HepG2 (cell line): ENCODE measurements at regions not wholly inside any gene's neighbourhood (a gene's known extent, or its start where the extent isn't known, plus 50 kb on each side); places are given as distances from the start of the nearest gene placed in this dataset.

Source experiments
- ATAC-seq: fragments of 200-7000 bp; cut with Tn5 transposase; 3 replicates; pipeline ENCODE4 v1.9.1; 2020; ENCODE audit warnings: mild to moderate bottlenecking, moderate library complexity
- BruUV-seq: library from RNA; stranded (reverse); fragments of 400-500 nt; replicated peaks from 2 replicates; lab custom pipeline; 2021; lab: Mats Ljungman, UMichigan
- CTCF ChIA-PET: fragments of 300-600 bp; formaldehyde crosslinking; extraction: SDS; loops from one replicate; lab custom pipeline; 2021; ENCODE audit warnings: low total read pairs, inconsistent platforms, low intra/inter-chr PET ratio; lab: Yijun Ruan, JAX
- POLR2A ChIA-PET: fragments of 350-600 bp; sonication (Branson Sonifier 250); formaldehyde crosslinking; loops from one replicate; lab custom pipeline; 2020; ENCODE audit warnings: antibody characterized with exemption, inconsistent platforms; lab: Yijun Ruan, JAX
- DNase-seq: peaks from one replicate; pipeline ENCODE4 v3.0.0-alpha.2; 2015; ENCODE audit warnings: low spot score
- FAIRE-seq: peaks from 3 replicates; lab custom pipeline; 2011; peaks lifted over from hg19 to GRCh38; lab: Jason Lieb, UNC
- H2AFZ ChIP-seq: one replicate; pipeline ENCODE4 v1.6.1; 2011; ENCODE audit warnings: low read length, inconsistent platforms
- H3K27ac ChIP-seq: fragments of 300-600 bp; 3 replicates; pipeline ENCODE4 v1.8.0; 2011; ENCODE audit warnings: mixed run types, mild to moderate bottlenecking, mixed read lengths, low read length, inconsistent platforms; ENCODE audit not compliant: insufficient read depth; ENCODE audit errors: extremely low read length
- H3K27me3 ChIP-seq, 2 experiments: fragments of 200-600 bp in 1 of 2; 2 replicates in 1 of 2; 3 replicates in 1 of 2; pipeline versions ENCODE4 v1.6.0 to v1.8.0; 2011; ENCODE audit warnings: low read length in 2 of 2, mild to moderate bottlenecking in 2 of 2, moderate library complexity in 2 of 2, inconsistent platforms in 1 of 2; ENCODE audit not compliant: insufficient read depth in 2 of 2, control insufficient read depth in 1 of 2
- H3K36me3 ChIP-seq, 2 experiments: fragments of 200-600 bp in 1 of 2; replicated peaks in 1 of 2; 2 replicates in 1 of 2; 3 replicates in 1 of 2; pipeline versions ENCODE4 v1.5.1 to v1.8.0; 2011; ENCODE audit warnings: low read length in 2 of 2, inconsistent platforms in 1 of 2; ENCODE audit not compliant: insufficient read depth in 2 of 2, control insufficient read depth in 1 of 2
- H3K4me1 ChIP-seq: 2 replicates; pipeline ENCODE4 v1.5.1; 2012; ENCODE audit warnings: low read length, inconsistent platforms; ENCODE audit not compliant: insufficient read depth
- H3K4me2 ChIP-seq: 2 replicates; pipeline ENCODE4 v1.6.0; 2011; ENCODE audit warnings: low read depth, low read length, inconsistent platforms
- H3K4me3 ChIP-seq, 3 experiments: fragments of 200-600 bp in 1 of 3; sonication (generic), shearing (Covaris generic) in 1 of 3; replicated peaks in 1 of 3; 2 replicates each; pipeline ENCODE4 v1.5.1; 2011 to 2016; ENCODE audit warnings: low read length in 3 of 3, inconsistent platforms in 2 of 3, low read depth in 2 of 3, mild to moderate bottlenecking in 2 of 3, control low read depth in 1 of 3, mixed read lengths in 1 of 3; ENCODE audit not compliant: insufficient read depth in 1 of 3
- H3K79me2 ChIP-seq: one replicate; pipeline ENCODE4 v1.6.1; 2011; ENCODE audit warnings: low read length, inconsistent platforms; ENCODE audit not compliant: insufficient read depth
- H3K9ac ChIP-seq: 2 replicates; pipeline ENCODE4 v1.6.0; 2011; ENCODE audit warnings: mild to moderate bottlenecking, low read depth, low read length, inconsistent platforms; ENCODE audit not compliant: insufficient read depth
- H3K9me3 ChIP-seq: 2 replicates; pipeline ENCODE4 v1.5.1; 2012; ENCODE audit warnings: mild to moderate bottlenecking, low read length
- H4K20me1 ChIP-seq: 2 replicates; pipeline ENCODE4 v1.6.0; 2011; ENCODE audit warnings: inconsistent platforms, mild to moderate bottlenecking, low read length, moderate library complexity; ENCODE audit not compliant: insufficient read depth
- BRF2 ChIP-seq: sonication (generic); formaldehyde crosslinking; IDR thresholded peaks from 2 replicates; pipeline ENCODE4 v1.8.1; 2022; ENCODE audit warnings: mild to moderate bottlenecking, missing genetic modification reagents
- DPF2 ChIP-seq: sonication (generic); formaldehyde crosslinking; IDR thresholded peaks from 2 replicates; pipeline ENCODE4 v1.4.0; 2020; ENCODE audit warnings: mild to moderate bottlenecking, low read depth, missing genetic modification reagents, borderline replicate concordance
- MAZ ChIP-seq, 2 experiments: sonication (generic) in 1 of 2; formaldehyde crosslinking in 1 of 2; IDR thresholded peaks; 2 replicates each; pipeline versions ENCODE4 v1.5.0 to v1.6.1; 2012 to 2020; ENCODE audit warnings: low read depth in 2 of 2, mild to moderate bottlenecking in 2 of 2, borderline replicate concordance in 1 of 2, improper control_type of control experiment in 1 of 2, low read length in 1 of 2, missing genetic modification reagents in 1 of 2, moderate library complexity in 1 of 2
- RCOR2 ChIP-seq: IDR thresholded peaks from 2 replicates; pipeline ENCODE4 v1.6.1; 2016; ENCODE audit warnings: missing biosample characterization, missing genetic modification reagents
- RFX5 ChIP-seq: IDR thresholded peaks from 2 replicates; pipeline ENCODE4 v1.6.1; 2011; ENCODE audit warnings: low read depth, low read length, improper control_type of control experiment
- SOX13 ChIP-seq, 3 experiments: fragments of 450-650 bp in 1 of 3; sonication (generic) in 1 of 3; formaldehyde crosslinking in 1 of 3; IDR thresholded peaks in 2 of 3; conservative IDR thresholded peaks in 1 of 3; 2 replicates each; pipeline versions ENCODE4 v1.5.0 to v1.6.1; 2016 to 2020; ENCODE audit warnings: antibody characterized with exemption in 1 of 3, mild to moderate bottlenecking in 1 of 3, missing compliant biosample characterization in 1 of 3, missing genetic modification reagents in 1 of 3, moderate library complexity in 1 of 3
- SP5 ChIP-seq: IDR thresholded peaks from 2 replicates; pipeline ENCODE4 v1.6.1; 2016; ENCODE audit warnings: low read depth, borderline replicate concordance
- ZBTB39 ChIP-seq: sonication (generic); formaldehyde crosslinking; IDR thresholded peaks from 2 replicates; pipeline ENCODE4 v1.5.0; 2020; ENCODE audit warnings: missing genetic modification reagents
- ZNF12 ChIP-seq: sonication (generic); formaldehyde crosslinking; IDR thresholded peaks from 2 replicates; pipeline ENCODE4 v1.5.0; 2020; ENCODE audit warnings: missing genetic modification reagents
- ZNF24 ChIP-seq: fragments of 450-650 bp; IDR thresholded peaks from 2 replicates; pipeline ENCODE4 v1.6.1; 2017; ENCODE audit warnings: antibody characterized with exemption, mild to moderate bottlenecking
- ZNF317 ChIP-seq: sonication (generic); formaldehyde crosslinking; IDR thresholded peaks from 2 replicates; pipeline ENCODE4 v1.5.0; 2020; ENCODE audit warnings: mild to moderate bottlenecking, missing genetic modification reagents
- ZNF670 ChIP-seq: sonication (generic); formaldehyde crosslinking; IDR thresholded peaks from 2 replicates; pipeline ENCODE4 v1.8.0; 2022; ENCODE audit warnings: mild to moderate bottlenecking, missing genetic modification reagents, borderline replicate concordance
- WGBS: methylation state at CpG from one replicate; pipeline ENCODE4 v1.1.6; 2017; ENCODE audit warnings: low lambda C conversion rate; 5-methylcytosine and 5-hydroxymethylcytosine counted together
- in situ Hi-C: cut with HindIII; loops from 2 replicates; pipeline ENCODE4 v1.10.0; 2017; ENCODE audit warnings: low pct_unique_long_range_greater_than_20kb; ENCODE audit not compliant: extremely low pct_ligation_motif_present
- intact Hi-C: fragments of 100-400 bp; cut with micrococcal nuclease; formaldehyde crosslinking; loops from one replicate; pipeline ENCODE4 v1.10.0; 2022; ENCODE audit not compliant: unreplicated experiment
- TF ChIP-seq, protein P1 (sequence below): IDR thresholded peaks from 2 replicates; pipeline ENCODE4 v1.6.1; 2012; ENCODE audit warnings: inconsistent platforms
- TF ChIP-seq, protein P2 (sequence below): sonication (generic); formaldehyde crosslinking; IDR thresholded peaks from 2 replicates; pipeline ENCODE4 v1.8.1; 2023; ENCODE audit warnings: mild to moderate bottlenecking, inconsistent platforms, moderate library complexity, missing genetic modification reagents, borderline replicate concordance

DNA sequence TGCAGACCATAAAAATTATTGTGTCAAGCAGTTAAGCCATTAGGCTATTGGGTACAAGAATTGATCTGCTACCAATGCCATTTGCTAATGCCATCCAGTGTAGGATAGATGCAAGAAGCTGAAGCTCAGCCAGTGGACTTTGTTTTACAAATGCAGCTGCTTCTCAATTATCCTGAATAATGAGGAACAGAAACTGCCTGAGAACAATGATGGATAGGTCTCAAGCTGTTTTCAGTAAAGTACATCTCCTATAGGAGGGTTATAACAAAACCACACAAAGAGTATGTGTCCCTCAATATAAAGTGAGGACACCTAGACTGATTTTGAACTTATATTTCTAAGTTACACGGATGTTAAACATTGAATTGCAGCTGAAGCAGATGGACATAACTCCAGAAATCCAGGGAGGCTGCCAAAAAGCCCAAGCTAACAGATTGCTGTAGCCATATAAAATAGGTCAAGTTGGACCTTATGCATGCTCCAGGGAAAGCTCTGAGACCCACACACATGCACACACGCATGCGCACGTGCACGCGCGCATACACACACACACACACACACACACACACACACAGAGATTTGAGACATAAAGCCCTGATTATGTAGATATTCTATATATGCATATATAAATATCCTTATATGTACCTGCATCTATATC is 482.7 kb upstream of the CD180 start:
- H3K4me2 ChIP-seq, result no peak overlapping the region
- no peak overlapping the region for H3K4me3 ChIP-seq
- ChIA-PET CTCF (no interaction called here), POLR2A (no interaction called here)
- FAIRE-seq (no peak), DNase-seq (no peak), ATAC-seq (no peak)
- WGBS, result 75% methylated on average over 7 of the region's 7 CpGs
- no peak overlapping the region for H3K9ac ChIP-seq
- H3K27ac ChIP-seq, result no peak overlapping the region
- no peaks in the 10 kb centered on the region for H3K9me3 ChIP-seq
- no peaks in the 10 kb centered on the region for H3K4me1 ChIP-seq
- no peaks in the 10 kb centered on the region for H3K27me3 ChIP-seq
- intact Hi-C loops, result no loop called here
- no TSS peak for BruUV-seq
- no peaks in the 10 kb centered on the region for H3K36me3 ChIP-seq
- no peak overlapping the region for H2AFZ ChIP-seq
- no peaks in the 10 kb centered on the region for H3K79me2 ChIP-seq
- H4K20me1 ChIP-seq, result no peaks in the 10 kb centered on the region
- TF ChIP-seq ZNF12 (CRISPR knock-in tag) (no peak), ZNF317 (CRISPR knock-in tag) (no peak), DPF2 (CRISPR knock-in tag) (no peak), RCOR2 (no peak), SOX13 (IDR thresholded peaks at IDR 0.05) (no peak), SOX13 (CRISPR knock-in tag; conservative IDR thresholded peaks at IDR 0.05 in 1 of 2, IDR thresholded peaks at IDR 0.05 in 1 of 2) (no peak), ZNF670 (no peak), ZNF24 (no peak), RFX5 (no peak), BRF2 (CRISPR knock-in tag) (no peak), ZBTB39 (CRISPR knock-in tag) (no peak), MAZ (IDR thresholded peaks at IDR 0.05; ENCODE audit: borderline replicate concordance, low read depth, low read length) (no peak), MAZ (CRISPR knock-in tag; IDR thresholded peaks at IDR 0.05; ENCODE audit: low read depth) (no peak), SP5 (CRISPR knock-in tag) (no peak)
- TF ChIP-seq, protein P1, sequence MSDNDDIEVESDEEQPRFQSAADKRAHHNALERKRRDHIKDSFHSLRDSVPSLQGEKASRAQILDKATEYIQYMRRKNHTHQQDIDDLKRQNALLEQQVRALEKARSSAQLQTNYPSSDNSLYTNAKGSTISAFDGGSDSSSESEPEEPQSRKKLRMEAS, result no peak
- TF ChIP-seq, protein P2, sequence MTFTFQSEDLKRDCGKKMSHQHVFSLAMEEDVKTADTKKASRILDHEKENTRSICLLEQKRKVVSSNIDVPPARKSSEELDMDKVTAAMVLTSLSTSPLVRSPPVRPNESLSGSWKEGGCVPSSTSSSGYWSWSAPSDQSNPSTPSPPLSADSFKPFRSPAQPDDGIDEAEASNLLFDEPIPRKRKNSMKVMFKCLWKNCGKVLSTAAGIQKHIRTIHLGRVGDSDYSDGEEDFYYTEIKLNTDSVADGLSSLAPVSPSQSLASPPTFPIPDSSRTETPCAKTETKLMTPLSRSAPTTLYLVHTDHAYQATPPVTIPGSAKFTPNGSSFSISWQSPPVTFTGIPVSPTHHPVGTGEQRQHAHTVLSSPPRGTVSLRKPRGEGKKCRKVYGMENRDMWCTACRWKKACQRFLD (CRISPR knock-in tag), result no peak
- in situ Hi-C loops, result no loop called here
